ENCODE measurements at regions not wholly inside any gene's neighbourhood (a gene's known extent, or its start where the extent isn't known, plus 50 kb on each side); places are given as distances from the start of the nearest gene placed in this dataset.

DNA sequence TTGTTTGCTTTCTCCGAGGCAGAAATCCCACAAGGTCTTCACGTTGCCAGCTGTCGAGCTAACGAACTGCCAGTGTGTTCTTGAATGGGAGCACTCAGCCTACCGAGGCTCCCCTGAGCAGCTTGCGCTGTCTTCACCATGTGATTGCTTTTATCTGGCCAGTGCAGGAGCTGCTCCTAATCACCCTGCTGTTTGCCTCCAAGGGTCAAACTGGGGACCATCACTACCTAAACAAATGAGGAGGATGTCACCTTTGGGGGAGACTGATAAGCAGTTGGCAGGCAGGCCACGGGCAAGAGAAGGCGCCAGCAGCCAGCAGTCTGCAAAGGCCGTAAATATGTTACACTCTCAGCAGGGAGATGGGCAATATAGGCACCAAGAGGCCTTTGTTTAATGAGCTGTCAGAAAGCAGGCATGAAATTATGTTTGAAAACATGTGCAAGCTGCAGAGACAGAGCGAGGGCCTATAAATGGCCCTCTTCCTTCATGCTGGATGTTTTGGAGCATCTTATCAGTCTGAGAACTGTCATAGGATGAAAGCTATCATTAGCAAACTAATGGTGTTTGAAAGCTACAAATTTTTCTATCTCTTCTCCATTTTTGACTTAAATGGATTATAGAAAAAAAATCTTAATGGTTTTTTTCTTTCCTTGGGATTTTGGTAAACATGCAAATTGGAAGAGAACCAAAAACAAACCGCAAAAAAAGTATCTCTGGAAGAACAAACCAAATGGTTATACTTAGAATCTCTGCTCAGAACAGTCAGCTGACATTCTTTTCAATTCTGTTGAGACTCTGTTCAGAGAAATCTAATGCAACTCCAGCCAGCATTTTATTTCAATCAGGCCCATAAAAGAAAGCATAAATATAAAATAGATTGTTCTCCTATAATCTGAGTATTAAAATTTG, 267.3 kb upstream of the NPVF start:
- TF ChIP-seq CTCF (IDR thresholded peaks at IDR 0.05), result no peak
- TF ChIP-seq ESRRA (IDR thresholded peaks at IDR 0.05; ENCODE audit: borderline replicate concordance, low read length), result no peak
- no peak for TF ChIP-seq PBX3 (IDR thresholded peaks at IDR 0.05)
- TF ChIP-seq EP300 (IDR thresholded peaks at IDR 0.05), result no peak
- TF ChIP-seq HEYL (CRISPR knock-in tag; IDR thresholded peaks at IDR 0.05), result no peak

Measured in A549 (cell line).